Stimulated activated memory B cell treated with anti-CD40 and anti-IgM and Interleukin-4, amounts not matched to agents 10 μg/mL and 1 μg/mL and 100 μg/mL, for 72 hours (primary cell): ENCODE measurements at regions not wholly inside any gene's neighbourhood (a gene's known extent, or its start where the extent isn't known, plus 50 kb on each side); places are given as distances from the start of the nearest gene placed in this dataset.

Experiments used
- ATAC-seq: fragments of 150-1000 bp; cut with Tn5 transposase; 2 replicates; pipeline ENCODE4 v1.10.0; 2021
- H3K27ac Mint-ChIP-seq: one replicate; pipeline ENCODE4 v1.8.0; 2022; ENCODE audit warnings: mild to moderate bottlenecking, mixed read lengths
- H3K27me3 Mint-ChIP-seq: one replicate; pipeline ENCODE4 v1.8.0; 2022; ENCODE audit warnings: mixed read lengths
- H3K36me3 Mint-ChIP-seq: one replicate; pipeline ENCODE4 v1.8.0; 2022; ENCODE audit warnings: mixed read lengths
- H3K4me1 Mint-ChIP-seq: one replicate; pipeline ENCODE4 v1.8.0; 2022; ENCODE audit warnings: mixed read lengths
- H3K4me3 Mint-ChIP-seq: one replicate; pipeline ENCODE4 v1.8.0; 2022; ENCODE audit warnings: mild to moderate bottlenecking, moderate library complexity, mixed read lengths
- H3K9me3 Mint-ChIP-seq: one replicate; pipeline ENCODE4 v1.8.0; 2022; ENCODE audit warnings: mixed read lengths

DNA sequence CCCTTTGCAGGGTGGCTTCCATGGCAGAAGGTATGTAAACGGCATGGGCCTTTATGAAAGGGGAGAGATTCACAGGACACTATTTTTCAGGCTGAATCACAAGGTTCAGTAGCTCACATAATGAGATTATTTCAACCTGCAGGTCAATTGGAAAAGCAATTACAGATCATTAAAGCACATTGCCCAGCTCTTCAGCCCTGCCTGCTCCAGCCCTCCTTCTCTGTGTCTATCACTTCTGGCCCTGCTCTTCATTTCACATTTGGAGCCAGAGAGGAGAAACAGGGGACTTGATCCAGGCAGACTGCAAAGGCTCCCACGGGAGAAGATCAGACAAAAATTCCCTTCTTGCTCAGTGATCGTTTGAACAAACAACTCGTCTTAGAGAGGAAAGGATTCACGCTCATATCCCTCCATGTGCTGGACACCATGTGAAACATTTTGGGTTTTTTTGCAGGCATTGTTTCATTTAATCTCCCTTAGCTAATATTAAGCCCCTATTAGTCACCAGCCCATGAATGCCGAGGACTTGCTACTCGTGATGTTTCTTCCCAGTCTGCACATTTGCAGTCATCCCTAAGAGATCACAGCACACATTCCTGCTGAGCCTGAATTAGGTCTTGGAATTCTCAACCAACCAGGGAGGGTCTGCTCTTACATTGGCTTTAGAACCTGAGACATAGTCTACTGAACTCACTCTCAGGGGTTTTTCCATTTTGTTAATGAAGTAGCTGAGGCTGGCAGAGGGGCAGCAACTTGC, 443.9 kb upstream of the CCL2 start:
- no peak overlapping the region for H3K4me3 Mint-ChIP-seq
- ATAC-seq, result no peak

DNA sequence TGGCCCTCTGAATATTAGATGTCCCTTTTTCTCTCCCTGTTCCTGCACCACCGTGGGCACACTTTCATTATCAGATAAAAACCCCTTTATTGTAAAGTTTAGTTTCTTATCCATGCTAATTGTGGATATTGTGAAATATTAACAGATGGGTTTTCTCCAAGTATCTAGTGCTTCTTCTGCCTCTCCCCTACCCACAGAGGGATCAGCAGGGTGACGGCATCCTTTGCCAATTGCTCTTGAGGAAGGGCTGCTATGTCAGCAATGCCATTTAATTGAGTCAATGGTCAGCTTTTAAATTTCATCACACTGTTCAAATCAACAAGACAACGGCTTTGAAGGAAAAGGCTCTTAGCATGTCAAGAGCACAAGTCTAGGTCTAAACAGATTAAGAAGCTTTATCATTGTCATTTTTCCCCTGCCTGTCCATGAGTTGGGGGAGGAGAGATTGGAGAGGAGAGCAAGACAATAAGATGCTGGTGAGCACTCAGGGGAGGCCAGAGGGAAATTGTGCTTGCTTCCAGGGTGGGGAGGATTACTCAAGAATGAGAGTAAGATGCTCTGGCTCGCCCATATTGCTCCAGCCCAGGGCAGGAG, 443.0 kb upstream of the CCL2 start:
- no peak overlapping the region for H3K27ac Mint-ChIP-seq
- H3K4me1 Mint-ChIP-seq, result no peaks in the 10 kb centered on the region
- H3K9me3 Mint-ChIP-seq, result no peaks in the 10 kb centered on the region
- no peaks in the 10 kb centered on the region for H3K27me3 Mint-ChIP-seq
- no peaks in the 10 kb centered on the region for H3K36me3 Mint-ChIP-seq
- no peak for ATAC-seq
- no peak overlapping the region for H3K4me3 Mint-ChIP-seq

More for the DNA sequence above, 443.9 kb upstream of the CCL2 start:
- Mint-ChIP-seq H3K9me3 (no peaks in the 10 kb centered on the region), H3K27ac (no peak overlapping the region), H3K4me1 (no peaks in the 10 kb centered on the region), H3K27me3 (peaks cover under 1% of the 10 kb centered on the region), H3K36me3 (no peaks in the 10 kb centered on the region)

DNA sequence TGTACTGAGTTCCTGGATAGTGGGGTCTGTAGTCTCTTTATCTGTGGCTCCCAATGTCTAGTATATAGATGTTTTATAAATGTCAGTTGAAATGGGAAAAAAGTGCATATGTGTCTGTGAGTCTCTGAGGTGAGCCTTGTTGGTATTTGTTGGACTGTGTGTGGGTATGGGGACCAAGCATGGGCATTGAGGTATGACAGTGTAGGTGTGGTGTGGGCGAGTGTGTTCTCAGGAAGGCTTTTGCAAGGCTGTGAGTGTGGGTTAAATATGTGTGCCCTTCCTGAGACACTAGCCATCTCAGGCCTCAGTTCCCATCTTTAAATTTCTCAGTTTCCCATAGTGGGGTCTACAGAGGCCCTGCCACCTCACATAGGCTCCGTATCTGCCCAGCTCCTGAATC, 440.2 kb upstream of the CCL2 start:
- no peak overlapping the region for H3K4me3 Mint-ChIP-seq
- no peaks in the 10 kb centered on the region for H3K9me3 Mint-ChIP-seq
- H3K36me3 Mint-ChIP-seq, result no peaks in the 10 kb centered on the region
- ATAC-seq, result no peak
- no peaks in the 10 kb centered on the region for H3K27me3 Mint-ChIP-seq
- H3K27ac Mint-ChIP-seq, result no peak overlapping the region
- no peaks in the 10 kb centered on the region for H3K4me1 Mint-ChIP-seq

DNA sequence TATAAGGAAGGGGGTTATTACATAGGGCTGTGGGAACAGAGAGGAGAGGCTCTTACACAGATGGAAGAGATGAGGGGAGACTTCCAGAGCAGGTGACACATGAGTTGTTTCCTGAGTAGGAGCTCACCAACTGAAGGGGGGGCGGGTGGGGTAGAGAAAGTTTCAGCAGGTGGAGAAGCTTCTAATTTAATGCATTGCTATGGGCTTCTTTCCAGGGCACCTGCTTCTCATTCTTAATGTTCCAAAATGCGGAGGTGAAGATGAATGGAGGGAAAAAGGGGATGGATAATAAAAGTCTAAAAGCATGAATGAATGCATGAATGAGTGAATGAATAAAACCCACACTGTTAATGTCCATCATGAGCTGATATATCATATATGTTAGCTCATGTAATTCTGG, 439.0 kb upstream of the CCL2 start:
- Mint-ChIP-seq H3K4me3 (no peak overlapping the region), H3K27ac (no peak overlapping the region), H3K27me3 (no peaks in the 10 kb centered on the region), H3K9me3 (no peaks in the 10 kb centered on the region), H3K4me1 (no peaks in the 10 kb centered on the region), H3K36me3 (no peaks in the 10 kb centered on the region)
- ATAC-seq, result no peak

DNA sequence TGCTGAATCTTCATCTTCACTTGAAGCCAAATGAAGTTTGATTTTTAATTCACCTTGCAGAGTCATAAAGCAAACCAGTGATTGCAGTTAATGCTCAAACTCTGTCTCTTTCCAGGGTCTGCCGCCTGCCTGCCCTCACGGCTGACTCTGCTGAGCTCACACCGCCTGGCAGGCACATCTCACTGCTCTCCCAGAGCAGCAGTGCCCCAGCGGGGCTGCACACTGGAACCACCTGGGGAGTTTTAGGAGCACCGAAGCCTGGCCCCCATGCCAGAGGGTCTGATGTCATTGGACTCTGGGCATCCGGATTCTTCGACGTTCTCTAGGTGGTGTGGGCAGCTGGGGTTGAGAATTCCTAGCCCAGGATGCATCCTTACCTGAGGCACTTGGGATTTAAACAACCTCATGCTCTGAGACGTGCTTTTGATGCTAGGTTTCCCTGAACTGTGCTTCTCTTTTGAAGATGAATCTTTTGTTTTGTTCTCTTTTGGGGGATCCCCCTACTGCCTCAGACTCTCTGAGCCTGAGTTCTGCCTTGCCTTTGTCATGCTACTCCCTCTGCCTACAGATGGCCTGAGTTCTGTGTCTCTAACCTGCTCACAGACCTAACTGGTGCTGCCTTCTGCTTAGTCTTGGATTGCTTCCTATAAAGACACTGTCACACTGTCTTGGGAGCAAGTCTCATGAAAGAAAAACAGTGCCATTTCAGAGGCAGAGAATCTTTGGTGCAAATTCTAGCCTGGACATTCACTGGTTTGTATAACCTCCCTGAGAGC, 438.1 kb upstream of the CCL2 start:
- Mint-ChIP-seq H3K4me1 (no peaks in the 10 kb centered on the region), H3K4me3 (no peak overlapping the region), H3K27me3 (no peaks in the 10 kb centered on the region), H3K27ac (no peak overlapping the region), H3K36me3 (no peaks in the 10 kb centered on the region), H3K9me3 (no peaks in the 10 kb centered on the region)
- ATAC-seq, result no peak

DNA sequence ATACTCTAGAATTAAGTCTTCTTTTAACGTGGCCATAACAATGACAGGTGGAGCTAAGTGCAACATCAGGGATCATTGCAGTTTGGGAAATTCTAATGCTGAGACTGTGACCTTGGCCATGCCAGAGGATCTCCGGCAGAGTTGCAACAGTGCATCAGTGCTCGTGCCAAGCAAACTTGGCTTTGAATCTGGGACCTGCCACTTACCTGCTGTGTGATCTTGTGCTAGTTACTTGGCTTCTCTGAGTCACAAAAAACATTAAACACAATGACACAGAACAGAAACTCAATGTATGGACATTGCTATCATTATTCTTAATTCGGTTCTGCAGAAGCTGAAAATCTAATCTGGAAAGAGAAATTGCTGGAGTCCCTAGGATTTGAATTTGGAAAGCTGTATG, 435.5 kb upstream of the CCL2 start:
- Mint-ChIP-seq H3K36me3 (no peaks in the 10 kb centered on the region), H3K4me3 (no peak overlapping the region), H3K27me3 (no peaks in the 10 kb centered on the region), H3K27ac (no peak overlapping the region), H3K4me1 (no peaks in the 10 kb centered on the region), H3K9me3 (no peaks in the 10 kb centered on the region)
- no peak for ATAC-seq

DNA sequence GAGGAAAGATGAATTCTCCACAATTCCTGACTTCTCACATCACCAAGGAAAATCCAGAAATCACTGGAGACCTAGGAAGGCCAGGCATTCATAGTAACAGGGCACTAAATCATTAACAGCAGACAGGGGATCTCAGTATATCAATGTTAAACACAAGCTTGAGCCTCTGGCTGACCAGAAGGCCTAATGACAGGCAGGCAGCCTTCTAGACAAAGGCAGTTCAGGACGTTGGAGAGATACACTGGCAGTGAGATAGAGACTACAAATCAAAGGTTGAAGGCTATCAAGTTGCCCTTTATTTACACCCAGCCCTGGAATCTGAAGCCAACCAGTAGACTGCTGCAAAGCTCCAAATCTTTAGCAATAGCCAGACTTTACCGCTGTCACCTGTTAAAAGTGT, 422.8 kb upstream of the CCL2 start:
- no peak for ATAC-seq
- H3K4me1 Mint-ChIP-seq, result no peaks in the 10 kb centered on the region
- H3K27ac Mint-ChIP-seq, result no peak overlapping the region
- peaks cover 6% of the 10 kb centered on the region for H3K9me3 Mint-ChIP-seq
- H3K27me3 Mint-ChIP-seq, result no peaks in the 10 kb centered on the region
- H3K4me3 Mint-ChIP-seq, result no peak overlapping the region
- H3K36me3 Mint-ChIP-seq, result no peaks in the 10 kb centered on the region

DNA sequence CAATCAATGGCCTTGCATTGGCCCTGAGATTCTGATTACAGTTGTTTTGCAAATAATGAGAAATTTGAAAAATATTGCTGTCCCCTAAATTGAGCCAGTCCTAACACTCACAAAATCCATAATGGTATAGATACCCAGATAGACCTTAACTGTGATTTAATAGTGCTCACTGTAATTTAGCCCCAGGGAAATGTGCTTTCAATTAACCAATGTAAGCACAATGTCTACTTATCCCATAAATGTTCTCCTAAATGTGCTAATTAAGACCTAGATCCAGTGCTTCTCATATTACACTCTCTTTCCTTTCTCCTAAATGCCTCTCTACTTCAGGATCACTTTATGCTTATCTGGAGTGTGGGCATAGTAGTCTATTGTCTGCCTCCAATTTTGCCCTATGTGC, 417.8 kb upstream of the CCL2 start:
- Mint-ChIP-seq H3K4me1 (no peaks in the 10 kb centered on the region), H3K36me3 (no peaks in the 10 kb centered on the region), H3K27ac (no peak overlapping the region), H3K9me3 (peaks cover 3% of the 10 kb centered on the region), H3K4me3 (no peak overlapping the region), H3K27me3 (peaks cover 8% of the 10 kb centered on the region)
- no peak for ATAC-seq

DNA sequence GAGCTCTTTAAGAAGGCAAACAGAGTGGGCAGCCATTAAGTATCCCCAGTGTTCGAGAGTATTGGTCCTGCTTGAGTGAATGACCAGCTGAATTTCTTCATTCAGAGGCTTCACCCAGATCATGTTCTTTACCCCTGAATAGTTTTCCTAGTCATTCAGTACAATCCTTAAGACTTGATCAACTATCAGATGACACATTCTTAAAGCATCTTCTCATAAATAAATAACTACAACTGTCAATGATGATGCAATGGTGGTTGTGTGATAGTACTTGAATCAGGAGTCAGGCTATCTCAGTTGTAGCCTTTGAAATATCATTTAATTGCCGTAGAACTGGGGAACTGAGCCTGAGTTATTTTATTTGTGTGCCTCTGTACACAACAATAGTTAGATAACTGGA, 416.8 kb upstream of the CCL2 start:
- H3K4me3 Mint-ChIP-seq, result no peak overlapping the region
- H3K27ac Mint-ChIP-seq, result no peak overlapping the region
- peaks cover 2% of the 10 kb centered on the region for H3K9me3 Mint-ChIP-seq
- peaks cover 8% of the 10 kb centered on the region for H3K27me3 Mint-ChIP-seq
- H3K4me1 Mint-ChIP-seq, result no peaks in the 10 kb centered on the region
- H3K36me3 Mint-ChIP-seq, result no peaks in the 10 kb centered on the region
- no peak for ATAC-seq

DNA sequence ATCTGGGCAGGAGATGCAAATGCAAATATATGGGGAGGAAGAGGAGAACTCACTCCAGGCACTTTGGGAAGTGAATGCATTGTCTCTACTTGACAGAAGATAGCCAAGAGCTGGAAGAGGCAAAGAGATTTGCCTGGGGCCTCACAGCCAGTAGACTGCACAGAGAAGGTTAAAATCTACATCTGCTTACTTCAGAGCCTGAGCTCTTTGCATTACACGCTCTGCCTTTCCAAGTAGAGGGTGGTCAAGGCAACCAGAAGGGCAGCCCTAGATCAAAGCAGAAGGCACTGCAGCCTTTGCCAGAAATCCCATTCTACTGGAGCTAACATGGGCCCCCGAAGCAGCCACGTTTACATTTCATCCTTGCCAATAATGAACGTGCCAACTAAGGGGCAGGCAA, 407.2 kb upstream of the CCL2 start:
- H3K36me3 Mint-ChIP-seq, result no peaks in the 10 kb centered on the region
- no peaks in the 10 kb centered on the region for H3K9me3 Mint-ChIP-seq
- no peaks in the 10 kb centered on the region for H3K4me1 Mint-ChIP-seq
- H3K27me3 Mint-ChIP-seq, result no peaks in the 10 kb centered on the region
- H3K27ac Mint-ChIP-seq, result no peak overlapping the region
- no peak for ATAC-seq
- H3K4me3 Mint-ChIP-seq, result no peak overlapping the region

DNA sequence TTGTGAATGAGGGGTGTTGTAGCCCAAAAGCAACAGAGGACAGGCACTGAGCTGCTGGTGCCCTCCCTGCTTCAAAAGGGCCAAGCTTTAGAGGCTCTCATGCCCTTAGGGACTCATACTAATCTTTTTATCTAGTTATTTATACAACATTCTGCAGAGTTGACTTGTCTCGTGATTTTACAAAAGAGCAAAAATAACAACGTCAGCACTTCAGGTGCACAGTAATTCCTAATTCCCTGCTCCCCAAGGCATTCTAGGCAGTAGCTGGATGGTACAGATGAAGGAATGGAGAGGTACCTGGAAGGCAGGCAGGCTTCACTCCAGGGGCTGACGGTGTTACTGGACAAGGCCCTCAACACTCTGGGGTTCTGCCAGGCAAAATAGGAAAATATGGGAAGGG, 406.7 kb upstream of the CCL2 start:
- H3K27me3 Mint-ChIP-seq, result no peaks in the 10 kb centered on the region
- no peaks in the 10 kb centered on the region for H3K36me3 Mint-ChIP-seq
- H3K4me1 Mint-ChIP-seq, result no peaks in the 10 kb centered on the region
- no peak for ATAC-seq
- no peak overlapping the region for H3K27ac Mint-ChIP-seq
- H3K4me3 Mint-ChIP-seq, result no peak overlapping the region
- H3K9me3 Mint-ChIP-seq, result no peaks in the 10 kb centered on the region

DNA sequence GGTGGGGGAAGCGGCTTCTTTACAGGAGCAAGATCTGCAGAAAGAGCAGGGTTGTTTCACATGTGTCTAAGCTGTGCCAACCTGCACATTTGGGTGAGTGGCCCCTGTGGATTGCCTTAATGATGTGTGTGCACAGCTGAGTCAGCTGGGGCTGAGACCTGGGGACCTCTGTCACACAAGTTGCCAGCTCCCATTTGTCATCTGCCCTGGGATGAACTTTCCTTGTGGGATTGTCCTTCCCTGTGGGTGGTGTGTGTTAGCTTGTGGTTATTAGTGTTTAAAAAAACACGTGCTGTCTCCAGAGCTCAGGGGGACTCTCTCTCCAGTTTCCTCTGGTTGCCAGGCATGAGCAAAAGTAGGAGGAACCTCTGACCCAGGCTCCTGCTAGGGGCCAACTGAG, 400.5 kb upstream of the CCL2 start:
- Mint-ChIP-seq H3K9me3 (peaks cover 4% of the 10 kb centered on the region), H3K27ac (no peak overlapping the region), H3K4me1 (no peaks in the 10 kb centered on the region), H3K4me3 (no peak overlapping the region), H3K36me3 (no peaks in the 10 kb centered on the region), H3K27me3 (peaks cover 10% of the 10 kb centered on the region)
- no peak for ATAC-seq

DNA sequence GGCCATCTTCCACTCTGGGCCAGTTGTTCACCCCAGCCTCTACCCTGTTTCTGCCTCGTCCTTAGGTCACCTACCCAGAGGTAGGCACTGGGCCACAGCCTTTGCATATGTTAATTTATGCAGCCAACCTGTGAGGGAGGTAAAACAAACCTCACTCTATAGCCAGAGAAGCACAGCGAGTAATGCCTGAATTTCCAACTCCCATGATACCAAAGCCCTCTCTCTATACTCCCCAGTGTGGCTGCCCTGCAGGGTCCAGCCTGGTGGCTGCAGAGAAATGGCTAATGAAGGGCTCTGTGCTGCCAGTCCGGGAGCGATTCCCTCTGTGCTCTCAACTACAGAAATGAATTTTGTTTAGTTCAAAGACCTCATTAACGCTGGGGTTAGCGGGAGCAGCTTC, 397.0 kb upstream of the CCL2 start:
- peaks cover 4% of the 10 kb centered on the region for H3K9me3 Mint-ChIP-seq
- no peaks in the 10 kb centered on the region for H3K36me3 Mint-ChIP-seq
- no peak overlapping the region for H3K27ac Mint-ChIP-seq
- no peak overlapping the region for H3K4me3 Mint-ChIP-seq
- no peaks in the 10 kb centered on the region for H3K4me1 Mint-ChIP-seq
- ATAC-seq, result no peak
- peaks cover 10% of the 10 kb centered on the region for H3K27me3 Mint-ChIP-seq

DNA sequence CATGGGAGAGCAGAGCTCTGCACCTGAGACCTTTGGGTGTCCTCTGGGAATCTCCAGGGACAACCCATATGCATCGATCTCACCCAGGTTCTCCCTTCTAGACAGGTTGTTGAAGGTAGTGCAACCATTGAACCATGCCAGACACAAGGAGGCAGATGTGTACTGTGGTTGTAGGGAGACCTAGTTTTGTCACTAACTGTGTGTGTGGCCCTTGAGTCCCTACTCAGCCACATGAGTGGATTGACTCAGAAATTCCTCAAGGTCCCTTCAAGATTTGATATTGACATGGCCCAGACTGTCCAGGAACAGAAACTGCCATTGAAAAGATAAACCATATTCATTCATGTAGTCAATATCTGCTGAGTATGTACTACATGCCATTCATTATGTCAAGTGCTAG, 396.4 kb upstream of the CCL2 start:
- Mint-ChIP-seq H3K4me1 (no peaks in the 10 kb centered on the region), H3K9me3 (peaks cover 4% of the 10 kb centered on the region), H3K36me3 (no peaks in the 10 kb centered on the region), H3K27me3 (peaks cover 10% of the 10 kb centered on the region), H3K4me3 (no peak overlapping the region), H3K27ac (no peak overlapping the region)
- ATAC-seq, result no peak

DNA sequence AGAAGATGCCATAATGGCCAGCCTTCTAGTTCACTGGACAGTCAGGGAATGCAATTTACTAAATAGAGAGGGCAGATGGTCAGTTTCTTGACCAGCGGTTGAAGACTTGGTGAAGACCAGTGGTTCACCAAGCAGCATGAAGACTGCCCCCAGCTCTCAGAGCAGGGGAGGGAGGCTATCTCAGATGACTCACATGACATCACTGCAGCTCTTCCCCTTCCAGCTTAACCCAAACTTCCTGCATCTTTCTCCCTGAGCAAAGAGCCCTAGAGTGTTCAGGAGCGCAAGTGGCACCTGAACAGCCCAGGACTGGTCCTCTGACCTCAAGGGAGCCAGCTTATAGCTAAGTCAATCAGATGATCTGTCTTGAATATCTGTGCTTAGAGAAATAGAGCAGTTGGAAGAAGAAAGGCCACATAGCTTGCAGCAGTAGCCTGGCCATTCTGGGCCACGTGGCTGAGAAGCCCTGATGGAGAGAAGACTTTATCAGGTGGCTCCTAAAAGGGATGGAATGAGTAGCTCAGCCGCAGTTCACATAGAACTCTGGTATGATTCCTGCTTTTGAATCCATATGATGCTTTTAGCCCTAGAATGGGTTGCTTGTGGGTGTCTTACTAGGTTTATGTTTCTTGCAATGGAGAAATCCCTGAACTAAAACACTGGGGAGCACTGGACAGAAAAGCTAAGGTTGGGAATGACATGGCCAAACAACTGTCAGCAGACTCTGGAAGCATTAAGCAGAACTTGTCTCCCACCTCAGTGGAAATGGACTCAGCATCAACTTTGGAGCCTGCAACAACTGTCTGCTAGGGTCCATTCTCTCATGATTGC, 392.1 kb upstream of the CCL2 start:
- Mint-ChIP-seq H3K27ac (no peak overlapping the region), H3K36me3 (no peaks in the 10 kb centered on the region), H3K27me3 (no peaks in the 10 kb centered on the region), H3K9me3 (no peaks in the 10 kb centered on the region), H3K4me3 (no peak overlapping the region), H3K4me1 (no peaks in the 10 kb centered on the region)
- no peak for ATAC-seq
